ENCODE measurements at regions not wholly inside any gene's neighbourhood (a gene's known extent, or its start where the extent isn't known, plus 50 kb on each side); places are given as distances from the start of the nearest gene placed in this dataset.

DNA sequence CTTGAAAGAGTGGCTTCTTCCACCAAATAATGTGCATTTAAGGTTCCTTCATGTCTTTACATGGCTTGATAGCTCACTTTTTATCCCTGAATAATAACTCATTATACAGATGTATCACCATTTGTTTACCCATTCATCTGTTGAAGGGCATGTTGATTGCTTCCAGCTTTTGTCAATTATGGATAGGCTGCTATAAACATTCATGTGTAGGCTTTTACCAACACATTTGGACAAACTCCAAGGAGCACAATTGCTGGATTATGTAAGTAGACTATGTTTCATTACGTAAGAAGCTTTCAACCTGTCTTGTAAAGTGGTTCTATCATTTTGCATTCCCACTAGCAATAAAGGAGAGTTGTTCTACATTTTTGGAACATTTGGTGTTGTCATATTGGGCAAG, 2637.0 kb downstream of the PCDH7 start:
- no CpG with 5 or more reads among the region's 1 CpG for WGBS (ENCODE audit: insufficient coverage)

DNA sequence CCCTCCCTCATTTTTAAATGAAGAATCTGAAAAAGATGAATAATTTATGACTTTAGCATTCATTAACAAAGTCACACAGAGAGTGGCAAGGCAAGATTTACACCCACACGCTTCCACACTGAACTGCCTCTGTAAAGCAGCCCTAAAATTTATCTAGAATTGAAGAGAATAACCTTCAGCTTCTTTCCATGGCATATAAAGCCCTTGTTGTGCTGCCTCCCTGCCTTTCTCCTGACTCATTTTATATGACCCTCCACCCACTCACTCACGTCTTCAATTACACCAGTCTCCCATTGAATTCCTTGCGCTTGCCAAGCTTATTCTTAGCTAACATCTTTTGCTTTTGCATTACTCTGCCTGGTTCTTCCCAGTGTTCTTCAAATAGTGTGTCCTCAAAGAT, 2649.3 kb downstream of the PCDH7 start:
- Histone ChIP-seq H3K27me3 (ENCODE audit: control insufficient read depth, insufficient read depth, low read length) (no peaks in the 10 kb centered on the region), H3K36me3 (ENCODE audit: control insufficient read depth, insufficient read depth, low read length) (no peaks in the 10 kb centered on the region), H3K4me1 (ENCODE audit: control insufficient read depth, insufficient read depth, low read length) (no peaks in the 10 kb centered on the region), H3K9me3 (ENCODE audit: control insufficient read depth, insufficient read depth, low read length) (no peaks in the 10 kb centered on the region), H3K4me3 (ENCODE audit: low read depth, low read length) (no peak overlapping the region), H3K27ac (ENCODE audit: low read depth, low read length) (no peak overlapping the region)
- 34% methylated on average over 3 of the region's 3 CpGs for WGBS (ENCODE audit: insufficient coverage)
- DNase-seq (ENCODE audit: low read depth in 4 of 6, low spot score in 6 of 6): peak in 1 of 6 donors; percentile 2

More for the DNA sequence above, 2637.0 kb downstream of the PCDH7 start:
- peak in 2 of 6 donors; percentile 38 to 47 for DNase-seq (ENCODE audit: low read depth in 4 of 6, low spot score in 6 of 6)
- H3K4me3 ChIP-seq (ENCODE audit: low read depth, low read length): no peak overlapping the region
- no peaks in the 10 kb centered on the region for H3K9me3 ChIP-seq (ENCODE audit: control insufficient read depth, insufficient read depth, low read length)
- H3K27ac ChIP-seq (ENCODE audit: low read depth, low read length): no peak overlapping the region
- H3K36me3 ChIP-seq (ENCODE audit: control insufficient read depth, insufficient read depth, low read length): no peaks in the 10 kb centered on the region
- no peaks in the 10 kb centered on the region for H3K27me3 ChIP-seq (ENCODE audit: control insufficient read depth, insufficient read depth, low read length)
- H3K4me1 ChIP-seq (ENCODE audit: control insufficient read depth, insufficient read depth, low read length): no peaks in the 10 kb centered on the region

DNA sequence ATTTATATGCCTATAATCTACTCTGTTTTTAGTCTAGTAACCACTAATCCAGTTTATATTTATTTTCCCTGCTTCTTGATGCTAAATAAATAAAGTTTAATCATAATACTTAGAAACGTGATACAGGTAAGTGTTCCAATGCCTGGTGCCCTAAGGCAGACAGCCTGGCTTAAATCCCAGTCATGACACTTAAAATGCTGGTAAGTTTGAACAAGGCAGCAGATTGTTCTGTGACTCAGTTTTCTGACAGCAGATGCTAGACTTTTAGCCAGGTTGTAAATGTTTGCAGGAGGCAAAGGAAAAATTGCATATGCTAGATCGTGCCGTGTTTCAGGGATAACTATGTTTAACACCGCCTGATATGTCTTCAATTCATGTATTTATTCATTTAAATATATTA, 2661.6 kb downstream of the PCDH7 start:
- Histone ChIP-seq H3K9me3 (ENCODE audit: control insufficient read depth, insufficient read depth, low read length) (no peaks in the 10 kb centered on the region), H3K4me1 (ENCODE audit: control insufficient read depth, insufficient read depth, low read length) (no peaks in the 10 kb centered on the region), H3K4me3 (ENCODE audit: low read depth, low read length) (no peak overlapping the region), H3K27ac (ENCODE audit: low read depth, low read length) (no peak overlapping the region), H3K27me3 (ENCODE audit: control insufficient read depth, insufficient read depth, low read length) (no peaks in the 10 kb centered on the region), H3K36me3 (ENCODE audit: control insufficient read depth, insufficient read depth, low read length) (no peaks in the 10 kb centered on the region)
- WGBS (ENCODE audit: insufficient coverage): no CpG with 5 or more reads among the region's 4 CpGs
- DNase-seq (ENCODE audit: low read depth in 4 of 6, low spot score in 6 of 6): peak in 2 of 6 donors; percentile 5 to 55

DNA sequence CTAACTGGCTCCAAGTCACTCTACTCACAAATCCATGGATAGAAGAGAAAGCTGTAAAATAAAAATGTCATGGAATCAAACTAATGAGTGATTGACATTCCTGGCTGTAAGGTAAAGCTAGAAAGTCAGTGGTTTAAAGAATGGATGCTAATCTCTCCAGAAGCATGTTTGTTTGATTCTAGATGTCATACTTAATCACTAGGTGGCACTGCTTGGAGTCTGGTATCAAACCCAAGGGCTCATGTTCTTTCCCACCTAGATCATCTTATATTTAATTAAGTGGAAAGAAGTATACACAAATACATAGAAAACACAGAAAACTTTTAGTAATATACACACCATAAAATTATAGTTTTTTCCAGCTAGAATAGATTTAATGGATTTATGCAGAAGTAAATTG, 2666.6 kb downstream of the PCDH7 start:
- Histone ChIP-seq H3K9me3 (ENCODE audit: control insufficient read depth, insufficient read depth, low read length) (no peaks in the 10 kb centered on the region), H3K4me3 (ENCODE audit: low read depth, low read length) (no peak overlapping the region), H3K27me3 (ENCODE audit: control insufficient read depth, insufficient read depth, low read length) (no peaks in the 10 kb centered on the region), H3K36me3 (ENCODE audit: control insufficient read depth, insufficient read depth, low read length) (no peaks in the 10 kb centered on the region), H3K4me1 (ENCODE audit: control insufficient read depth, insufficient read depth, low read length) (no peaks in the 10 kb centered on the region), H3K27ac (ENCODE audit: low read depth, low read length) (no peak overlapping the region)
- DNase-seq (ENCODE audit: low read depth in 4 of 6, low spot score in 6 of 6): no peak

DNA sequence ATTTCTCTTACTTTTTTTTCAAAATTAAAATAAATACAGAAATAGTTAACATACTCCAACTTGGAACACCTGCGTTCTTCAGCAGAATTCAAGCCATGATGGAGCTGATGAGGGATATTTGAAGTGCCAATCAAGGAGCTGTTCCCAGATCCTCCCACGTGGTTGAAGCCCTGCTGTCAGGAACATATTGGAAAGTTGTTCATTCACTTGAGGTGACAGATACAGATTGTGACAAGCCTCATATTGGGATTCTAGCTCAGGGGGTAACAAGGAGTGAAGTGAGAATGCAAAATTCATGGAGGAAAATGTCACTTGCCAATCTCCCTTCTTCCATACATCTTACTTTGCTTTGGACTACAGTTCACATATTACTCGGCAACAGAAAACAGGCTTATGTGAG, 2670.8 kb downstream of the PCDH7 start:
- Histone ChIP-seq H3K36me3 (ENCODE audit: control insufficient read depth, insufficient read depth, low read length) (no peaks in the 10 kb centered on the region), H3K27ac (ENCODE audit: low read depth, low read length) (no peak overlapping the region), H3K9me3 (ENCODE audit: control insufficient read depth, insufficient read depth, low read length) (no peaks in the 10 kb centered on the region), H3K27me3 (ENCODE audit: control insufficient read depth, insufficient read depth, low read length) (no peaks in the 10 kb centered on the region), H3K4me1 (ENCODE audit: control insufficient read depth, insufficient read depth, low read length) (no peaks in the 10 kb centered on the region), H3K4me3 (ENCODE audit: low read depth, low read length) (no peak overlapping the region)
- whole genome bisulfite sequencing (ENCODE audit: insufficient coverage): 86% methylated on average over 1 of the region's 3 CpGs
- peak in 1 of 6 donors; percentile 70 for DNase-seq (ENCODE audit: low read depth in 4 of 6, low spot score in 6 of 6)

DNA sequence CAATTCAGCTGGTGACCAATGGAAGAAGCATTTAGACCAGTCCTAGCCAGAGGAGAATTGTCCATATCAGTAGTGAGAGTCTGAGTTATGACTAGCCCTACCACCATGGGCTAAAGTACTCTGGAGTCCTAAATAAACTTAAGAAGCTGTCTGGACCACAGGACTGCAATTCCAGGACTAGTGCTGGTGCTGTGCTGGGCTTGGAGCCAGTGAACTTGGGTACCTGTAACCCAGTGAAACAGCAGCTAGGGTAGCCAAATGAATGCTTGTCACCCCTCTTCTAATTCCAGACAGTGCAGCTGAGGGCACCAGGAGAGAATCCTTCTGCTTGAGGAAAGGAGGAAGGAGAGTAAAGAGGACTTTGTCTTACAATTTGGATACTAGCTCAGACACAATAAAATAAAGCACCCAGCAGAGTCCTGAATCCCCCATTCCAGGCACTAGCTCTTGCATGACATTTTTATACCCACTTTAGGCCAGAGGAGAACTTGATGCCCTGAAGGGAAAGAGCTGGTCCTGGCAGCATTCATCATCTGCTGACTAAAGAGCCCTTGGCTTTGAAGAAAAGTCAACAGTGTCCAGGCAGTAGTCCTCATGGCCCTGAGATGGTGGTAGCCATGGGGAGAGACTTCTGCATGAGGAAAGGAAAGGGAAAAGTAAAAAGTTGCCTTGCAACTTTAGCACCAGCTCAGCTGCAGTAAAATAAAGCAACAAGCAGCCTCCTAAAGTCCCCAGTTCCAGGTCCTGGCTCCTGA, 2675.7 kb downstream of the PCDH7 start:
- Histone ChIP-seq H3K36me3 (ENCODE audit: control insufficient read depth, insufficient read depth, low read length) (no peaks in the 10 kb centered on the region), H3K4me1 (ENCODE audit: control insufficient read depth, insufficient read depth, low read length) (no peaks in the 10 kb centered on the region), H3K9me3 (ENCODE audit: control insufficient read depth, insufficient read depth, low read length) (no peaks in the 10 kb centered on the region)

DNA sequence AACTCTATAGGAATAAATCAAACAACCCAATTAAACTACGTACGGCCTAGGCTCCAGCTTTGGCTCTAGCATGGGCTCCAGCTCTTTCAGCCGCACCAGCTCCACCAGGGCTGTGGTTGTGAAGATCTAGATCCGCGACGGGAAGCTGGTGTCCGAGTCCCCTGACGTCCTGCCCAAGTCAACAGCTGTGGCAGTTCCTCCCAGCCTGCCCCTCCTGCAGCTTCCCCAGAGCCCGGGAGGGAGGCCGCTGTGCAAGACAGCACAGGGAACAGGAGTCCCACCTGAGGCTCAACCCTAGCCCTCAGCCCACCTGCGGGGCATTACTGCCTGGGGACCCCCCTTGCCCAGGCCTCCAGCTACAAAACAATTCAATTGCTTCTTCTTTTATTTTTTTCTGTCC, 2680.3 kb downstream of the PCDH7 start:
- no peaks in the 10 kb centered on the region for H3K36me3 ChIP-seq (ENCODE audit: control insufficient read depth, insufficient read depth, low read length)
- H3K4me1 ChIP-seq (ENCODE audit: control insufficient read depth, insufficient read depth, low read length): no peaks in the 10 kb centered on the region
- H3K9me3 ChIP-seq (ENCODE audit: control insufficient read depth, insufficient read depth, low read length): no peaks in the 10 kb centered on the region
- DNase-seq (ENCODE audit: low read depth in 4 of 6, low spot score in 6 of 6): no peak
- no peaks in the 10 kb centered on the region for H3K27me3 ChIP-seq (ENCODE audit: control insufficient read depth, insufficient read depth, low read length)
- WGBS (ENCODE audit: insufficient coverage): 97% methylated on average over 11 of the region's 11 CpGs
- H3K4me3 ChIP-seq (ENCODE audit: low read depth, low read length): no peak overlapping the region
- no peak overlapping the region for H3K27ac ChIP-seq (ENCODE audit: low read depth, low read length)

More for the DNA sequence above, 2675.7 kb downstream of the PCDH7 start:
- H3K27ac ChIP-seq (ENCODE audit: low read depth, low read length): no peak overlapping the region
- no peak for DNase-seq (ENCODE audit: low read depth in 4 of 6, low spot score in 6 of 6)
- no peak overlapping the region for H3K4me3 ChIP-seq (ENCODE audit: low read depth, low read length)
- H3K27me3 ChIP-seq (ENCODE audit: control insufficient read depth, insufficient read depth, low read length): no peaks in the 10 kb centered on the region

DNA sequence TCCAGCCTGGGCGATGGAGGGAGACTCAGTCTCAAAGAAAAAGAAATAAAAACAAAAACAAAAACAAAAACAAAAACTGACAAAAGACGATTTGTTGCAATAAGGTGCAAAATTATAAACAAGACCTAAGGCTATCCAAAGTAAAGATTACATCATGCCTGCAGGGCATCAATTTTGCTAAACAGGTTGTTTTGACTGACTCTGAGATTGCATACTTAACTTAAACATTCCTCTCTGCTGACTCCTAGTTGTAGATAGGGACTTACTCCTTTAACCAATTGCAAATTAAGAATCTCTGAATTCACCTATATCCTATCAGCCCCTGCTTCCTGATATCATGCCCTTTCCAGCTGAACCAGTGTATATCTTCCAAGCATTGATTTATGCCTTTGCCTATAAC, 2687.3 kb downstream of the PCDH7 start:
- H3K9me3 ChIP-seq (ENCODE audit: control insufficient read depth, insufficient read depth, low read length): no peaks in the 10 kb centered on the region
- no peaks in the 10 kb centered on the region for H3K27me3 ChIP-seq (ENCODE audit: control insufficient read depth, insufficient read depth, low read length)
- no peak overlapping the region for H3K27ac ChIP-seq (ENCODE audit: low read depth, low read length)
- no peak overlapping the region for H3K4me3 ChIP-seq (ENCODE audit: low read depth, low read length)
- DNase-seq (ENCODE audit: low read depth in 4 of 6, low spot score in 6 of 6): no peak
- H3K4me1 ChIP-seq (ENCODE audit: control insufficient read depth, insufficient read depth, low read length): no peaks in the 10 kb centered on the region
- WGBS (ENCODE audit: insufficient coverage): 78% methylated on average over 1 of the region's 2 CpGs
- no peaks in the 10 kb centered on the region for H3K36me3 ChIP-seq (ENCODE audit: control insufficient read depth, insufficient read depth, low read length)

DNA sequence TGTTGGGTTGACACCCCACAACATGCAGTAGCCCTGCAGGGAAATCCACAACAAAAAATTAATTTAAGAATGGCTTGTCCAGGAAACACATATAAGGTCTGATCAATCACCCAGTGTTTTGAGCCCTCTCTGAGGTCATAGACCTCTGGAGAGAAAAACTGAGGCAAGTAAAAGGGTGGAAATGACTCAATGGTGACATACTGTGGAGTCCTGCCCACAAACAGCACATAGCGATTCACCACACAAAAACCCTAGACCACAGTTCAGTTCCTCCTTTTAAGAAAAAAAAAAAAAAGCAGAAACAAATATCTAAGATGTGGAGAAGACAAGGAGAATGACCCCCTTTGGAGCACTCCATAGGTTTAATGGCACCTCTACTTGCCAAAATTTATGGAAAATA, 2691.0 kb downstream of the PCDH7 start:
- no CpG with 5 or more reads among the region's 1 CpG for WGBS (ENCODE audit: insufficient coverage)
- peaks cover 4% of the 10 kb centered on the region for H3K9me3 ChIP-seq (ENCODE audit: control insufficient read depth, insufficient read depth, low read length)
- no peaks in the 10 kb centered on the region for H3K4me1 ChIP-seq (ENCODE audit: control insufficient read depth, insufficient read depth, low read length)
- DNase-seq (ENCODE audit: low read depth in 4 of 6, low spot score in 6 of 6): no peak
- H3K4me3 ChIP-seq (ENCODE audit: low read depth, low read length): no peak overlapping the region
- H3K27me3 ChIP-seq (ENCODE audit: control insufficient read depth, insufficient read depth, low read length): no peaks in the 10 kb centered on the region
- no peak overlapping the region for H3K27ac ChIP-seq (ENCODE audit: low read depth, low read length)
- H3K36me3 ChIP-seq (ENCODE audit: control insufficient read depth, insufficient read depth, low read length): no peaks in the 10 kb centered on the region

DNA sequence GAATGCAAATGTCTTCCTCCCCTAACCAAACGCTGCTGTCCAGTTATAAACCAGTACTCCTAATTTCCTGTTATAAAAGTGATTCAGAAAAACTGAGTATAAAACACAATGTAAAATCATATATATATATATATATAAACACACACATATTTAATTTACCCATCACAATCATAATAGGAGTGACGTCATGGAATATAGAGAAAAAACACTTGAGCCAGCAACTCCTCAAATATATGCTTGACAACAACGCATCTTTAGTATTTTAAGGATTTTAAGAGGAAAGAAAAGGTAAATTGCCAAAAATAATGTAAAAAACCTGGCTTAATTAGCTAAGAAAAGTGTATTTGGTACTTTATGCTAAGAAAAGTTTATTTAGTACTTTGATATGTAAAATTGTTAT, 2701.7 kb downstream of the PCDH7 start:
- DNase-seq (ENCODE audit: low read depth in 4 of 6, low spot score in 6 of 6): no peak
- H3K4me3 ChIP-seq (ENCODE audit: low read depth, low read length): no peak overlapping the region
- no CpG with 5 or more reads among the region's 3 CpGs for WGBS (ENCODE audit: insufficient coverage)
- no peak overlapping the region for H3K27ac ChIP-seq (ENCODE audit: low read depth, low read length)
- no peaks in the 10 kb centered on the region for H3K4me1 ChIP-seq (ENCODE audit: control insufficient read depth, insufficient read depth, low read length)
- H3K36me3 ChIP-seq (ENCODE audit: control insufficient read depth, insufficient read depth, low read length): no peaks in the 10 kb centered on the region
- H3K9me3 ChIP-seq (ENCODE audit: control insufficient read depth, insufficient read depth, low read length): no peaks in the 10 kb centered on the region
- H3K27me3 ChIP-seq (ENCODE audit: control insufficient read depth, insufficient read depth, low read length): no peaks in the 10 kb centered on the region
